HUES48 (cell line): ENCODE measurements at regions not wholly inside any gene's neighbourhood (a gene's known extent, or its start where the extent isn't known, plus 50 kb on each side); places are given as distances from the start of the nearest gene placed in this dataset.
"Not testable (repeated sequence)": the region's sequence is repeated elsewhere in the genome, so short reads cannot be mapped to it uniquely, and the experiment has no call there.

Experiments used
- H3K27ac ChIP-seq: one replicate; pipeline ENCODE4 v1.7.0; 2013; ENCODE audit warnings: low read depth, low read length, inconsistent platforms
- H3K27me3 ChIP-seq: 2 replicates; pipeline ENCODE4 v1.6.1; 2013; ENCODE audit warnings: mild to moderate bottlenecking, low read length; ENCODE audit not compliant: control insufficient read depth, insufficient read depth
- H3K36me3 ChIP-seq: 2 replicates; pipeline ENCODE4 v1.6.1; 2013; ENCODE audit warnings: low read length; ENCODE audit not compliant: control insufficient read depth, insufficient read depth
- H3K4me1 ChIP-seq: 2 replicates; pipeline ENCODE4 v1.6.1; 2013; ENCODE audit warnings: mild to moderate bottlenecking, low read length; ENCODE audit not compliant: control insufficient read depth, insufficient read depth
- H3K4me3 ChIP-seq: 2 replicates; pipeline ENCODE4 v1.5.1; 2013; ENCODE audit warnings: mild to moderate bottlenecking, low read depth, low read length
- H3K9ac ChIP-seq: 2 replicates; pipeline ENCODE4 v1.6.1; 2013; ENCODE audit warnings: mild to moderate bottlenecking, low read depth, low read length, moderate library complexity
- H3K9me3 ChIP-seq: 2 replicates; pipeline ENCODE4 v1.6.1; 2013; ENCODE audit warnings: low read length; ENCODE audit not compliant: control insufficient read depth, insufficient read depth

GRCh38 chr3:95826419-95826818 lies 988.0 kb upstream of the EPHA6 start:
- no peaks in the 10 kb centered on the region for H3K27me3 ChIP-seq
- no peaks in the 10 kb centered on the region for H3K4me1 ChIP-seq
- no peaks in the 10 kb centered on the region for H3K36me3 ChIP-seq
- no peak overlapping the region for H3K4me3 ChIP-seq
- no peak overlapping the region for H3K9ac ChIP-seq
- no peak overlapping the region for H3K27ac ChIP-seq
- H3K9me3 ChIP-seq, result no peaks in the 10 kb centered on the region

GRCh38 chr3:95832146-95832545 lies 982.2 kb upstream of the EPHA6 start:
- no peaks in the 10 kb centered on the region for H3K27me3 ChIP-seq
- no peaks in the 10 kb centered on the region for H3K36me3 ChIP-seq
- no peak overlapping the region for H3K9ac ChIP-seq
- no peak overlapping the region for H3K27ac ChIP-seq
- peaks cover 4% of the 10 kb centered on the region; the same call in 1 of the 2 replicates for H3K9me3 ChIP-seq
- no peak overlapping the region for H3K4me3 ChIP-seq
- H3K4me1 ChIP-seq, result no peaks in the 10 kb centered on the region

GRCh38 chr3:95860628-95861027 lies 953.8 kb upstream of the EPHA6 start:
- H3K4me3 ChIP-seq, H3K4me1 ChIP-seq, H3K36me3 ChIP-seq, H3K9ac ChIP-seq, H3K27me3 ChIP-seq, H3K27ac ChIP-seq: not testable (repeated sequence)
- H3K9me3 ChIP-seq, result peaks cover 14% of the 10 kb centered on the region

GRCh38 chr3:95883801-95884200 lies 930.6 kb upstream of the EPHA6 start:
- H3K36me3 ChIP-seq, result no peaks in the 10 kb centered on the region
- no peaks in the 10 kb centered on the region for H3K9me3 ChIP-seq
- H3K4me3 ChIP-seq, result no peak overlapping the region
- no peak overlapping the region for H3K27ac ChIP-seq
- H3K9ac ChIP-seq, result no peak overlapping the region
- H3K27me3 ChIP-seq, result no peaks in the 10 kb centered on the region; the same call in 1 of the 2 replicates
- peaks cover 9% of the 10 kb centered on the region for H3K4me1 ChIP-seq

GRCh38 chr3:95886616-95887015 lies 927.8 kb upstream of the EPHA6 start:
- Histone ChIP-seq H3K4me1 (peaks cover 9% of the 10 kb centered on the region), H3K36me3 (no peaks in the 10 kb centered on the region), H3K4me3 (no peak overlapping the region), H3K9me3 (no peaks in the 10 kb centered on the region), H3K9ac (no peak overlapping the region), H3K27ac (no peak overlapping the region), H3K27me3 (no peaks in the 10 kb centered on the region; the same call in 1 of the 2 replicates)

- Histone ChIP-seq H3K4me3 (no peak overlapping the region), H3K27me3 (no peaks in the 10 kb centered on the region; the same call in 1 of the 2 replicates), H3K36me3 (no peaks in the 10 kb centered on the region), H3K27ac (no peak overlapping the region), H3K9me3 (no peaks in the 10 kb centered on the region), H3K4me1 (peaks cover 9% of the 10 kb centered on the region), H3K9ac (no peak overlapping the region)
Measured at GRCh38 chr3:95887114-95887513, 927.3 kb upstream of the EPHA6 start.

GRCh38 chr3:95894820-95895219 lies 919.6 kb upstream of the EPHA6 start:
- no peaks in the 10 kb centered on the region for H3K36me3 ChIP-seq
- H3K9me3 ChIP-seq, result no peaks in the 10 kb centered on the region
- no peaks in the 10 kb centered on the region for H3K4me1 ChIP-seq
- H3K27me3 ChIP-seq, result no peaks in the 10 kb centered on the region
- no peak overlapping the region for H3K9ac ChIP-seq
- H3K27ac ChIP-seq, result no peak overlapping the region
- H3K4me3 ChIP-seq, result no peak overlapping the region

GRCh38 chr3:95899494-95899893 lies 914.9 kb upstream of the EPHA6 start:
- H3K27ac ChIP-seq, result no peak overlapping the region
- no peaks in the 10 kb centered on the region for H3K36me3 ChIP-seq
- H3K9ac ChIP-seq, result no peak overlapping the region
- H3K9me3 ChIP-seq, result no peaks in the 10 kb centered on the region
- H3K4me1 ChIP-seq, result no peaks in the 10 kb centered on the region
- H3K4me3 ChIP-seq, result no peak overlapping the region
- H3K27me3 ChIP-seq, result no peaks in the 10 kb centered on the region

GRCh38 chr3:95899911-95900310 lies 914.5 kb upstream of the EPHA6 start:
- no peak overlapping the region for H3K27ac ChIP-seq
- H3K9me3 ChIP-seq, result no peaks in the 10 kb centered on the region
- H3K4me1 ChIP-seq, result no peaks in the 10 kb centered on the region
- H3K9ac ChIP-seq, result no peak overlapping the region
- H3K4me3 ChIP-seq, result no peak overlapping the region
- no peaks in the 10 kb centered on the region for H3K36me3 ChIP-seq
- H3K27me3 ChIP-seq, result no peaks in the 10 kb centered on the region

- H3K36me3 ChIP-seq, result no peaks in the 10 kb centered on the region
- H3K9ac ChIP-seq, result no peak overlapping the region
- H3K4me3 ChIP-seq, result no peak overlapping the region
- H3K27ac ChIP-seq, result no peak overlapping the region
- no peaks in the 10 kb centered on the region for H3K27me3 ChIP-seq
- no peaks in the 10 kb centered on the region for H3K9me3 ChIP-seq
- H3K4me1 ChIP-seq, result no peaks in the 10 kb centered on the region
Measured at GRCh38 chr3:95901948-95902347, 912.4 kb upstream of the EPHA6 start.

GRCh38 chr3:95905182-95905581 lies 909.2 kb upstream of the EPHA6 start:
- Histone ChIP-seq H3K4me1 (no peaks in the 10 kb centered on the region), H3K9ac (no peak overlapping the region), H3K27ac (no peak overlapping the region)

GRCh38 chr3:95911767-95912166 lies 902.6 kb upstream of the EPHA6 start:
- Histone ChIP-seq H3K4me3 (no peak overlapping the region), H3K9me3 (peaks cover 21% of the 10 kb centered on the region), H3K36me3 (no peaks in the 10 kb centered on the region), H3K4me1 (no peaks in the 10 kb centered on the region), H3K27me3 (no peaks in the 10 kb centered on the region), H3K27ac (no peak overlapping the region), H3K9ac (no peak overlapping the region)

More at GRCh38 chr3:95905182-95905581, 909.2 kb upstream of the EPHA6 start:
- Histone ChIP-seq H3K27me3 (no peaks in the 10 kb centered on the region), H3K9me3 (peaks cover under 1% of the 10 kb centered on the region; the same call in 1 of the 2 replicates), H3K4me3 (no peak overlapping the region), H3K36me3 (no peaks in the 10 kb centered on the region)
